Esophagus muscularis mucosa (tissue), 4 donors: ENCODE measurements at regions not wholly inside any gene's neighbourhood (a gene's known extent, or its start where the extent isn't known, plus 50 kb on each side); places are given as distances from the start of the nearest gene placed in this dataset.

Experiments used
- DNase-seq: peaks from one replicate; pipeline ENCODE4 v3.0.0-alpha.2; 2017; ENCODE audit errors: extremely low spot score
- H3K27ac ChIP-seq, 4 donors: fragments of 200-600 bp; sonication (generic); replicated peaks in 1 of 4; 1 replicate in 3 of 4; 2 replicates in 1 of 4; pipeline ENCODE4 v1.5.1; 2016 to 2019; ENCODE audit warnings: mild to moderate bottlenecking in 1 of 4
- H3K27me3 ChIP-seq, 4 donors: fragments of 200-600 bp; sonication (generic); one replicate each; pipeline versions ENCODE4 v1.5.1 to v1.6.0; 2016 to 2019
- H3K36me3 ChIP-seq, 4 donors: fragments of 200-600 bp; sonication (generic); one replicate each; pipeline ENCODE4 v1.5.1; 2016 to 2019
- H3K4me1 ChIP-seq, 4 donors: fragments of 200-600 bp; sonication (generic); one replicate each; pipeline ENCODE4 v1.5.1; 2016 to 2019
- H3K4me3 ChIP-seq, 4 donors: fragments of 200-600 bp; sonication (generic); 1 replicate in 2 of 4; 2 replicates in 2 of 4; pipeline ENCODE4 v1.5.1; 2016 to 2019; ENCODE audit warnings: mild to moderate bottlenecking in 4 of 4, moderate library complexity in 1 of 4
- H3K9me3 ChIP-seq, 4 donors: fragments of 200-600 bp; sonication (generic); 1 replicate in 3 of 4; 2 replicates in 1 of 4; pipeline ENCODE4 v1.5.1; 2016 to 2019
- CTCF ChIP-seq, 3 experiments: fragments of 200-600 bp in 2 of 3; fragments of 450-650 bp in 1 of 3; sonication (generic) in 2 of 3; IDR thresholded peaks; one replicate each; pipeline ENCODE4 v1.5.1; 2017 to 2019; ENCODE audit warnings: antibody characterized with exemption in 3 of 3, mild to moderate bottlenecking in 2 of 3, moderate library complexity in 1 of 3
- EP300 ChIP-seq: sonication (generic); formaldehyde crosslinking; IDR thresholded peaks from one replicate; pipeline ENCODE4 v1.6.1; 2017; ENCODE audit warnings: antibody characterized with exemption
- POLR2A ChIP-seq: fragments of 450-650 bp; IDR thresholded peaks from one replicate; pipeline ENCODE4 v1.6.1; 2017; ENCODE audit warnings: antibody characterized with exemption, moderate library complexity, mild to moderate bottlenecking, low read depth
- POLR2AphosphoS5 ChIP-seq, 2 donors: sonication (generic); formaldehyde crosslinking; IDR thresholded peaks; one replicate each; pipeline ENCODE4 v1.6.1; 2017; ENCODE audit warnings: antibody characterized with exemption in 2 of 2
- WGBS: methylation state at CpG from one replicate; pipeline ENCODE4 v1.1.5; 2018; 5-methylcytosine and 5-hydroxymethylcytosine counted together
- intact Hi-C: fragments of 100-400 bp; cut with DNase I; formaldehyde crosslinking; loops from one replicate; pipeline ENCODE4 v1.15.1; 2023

- 78% methylated on average over 8 of the region's 8 CpGs for WGBS
- Histone ChIP-seq H3K27me3 (peaks cover 0 to 16% (median 0%) of the 10 kb centered on the region in 4 donors), H3K36me3 (no peaks in the 10 kb centered on the region), H3K27ac (no peak overlapping the region), H3K9me3 (peaks cover 0 to 6% (median 0%) of the 10 kb centered on the region in 4 donors), H3K4me3 (no peak overlapping the region), H3K4me1 (no peaks in the 10 kb centered on the region)
- no peak for TF ChIP-seq CTCF (IDR thresholded peaks at IDR 0.05)
- TF ChIP-seq POLR2AphosphoS5 (IDR thresholded peaks at IDR 0.05): no peak
- TF ChIP-seq POLR2A: no peak
- no peak for TF ChIP-seq EP300
- intact Hi-C loops: no loop called here
- DNase-seq: peak; percentile 19
Observed at GRCh38 chr2:780581-780980, 103.4 kb upstream of the TMEM18 start.

GRCh38 chr2:780002-780401 is 102.8 kb upstream of the TMEM18 start:
- no peaks in the 10 kb centered on the region for H3K4me1 ChIP-seq
- H3K9me3 ChIP-seq: peaks cover 0 to 6% (median 0%) of the 10 kb centered on the region in 4 donors
- TF ChIP-seq EP300 (no peak), POLR2AphosphoS5 (IDR thresholded peaks at IDR 0.05) (no peak), CTCF (IDR thresholded peaks at IDR 0.05) (no peak), POLR2A (no peak)
- 74% methylated on average over 9 of the region's 9 CpGs for WGBS
- DNase-seq: peak; percentile 81
- H3K36me3 ChIP-seq: no peaks in the 10 kb centered on the region
- H3K4me3 ChIP-seq: no peak overlapping the region
- peaks cover 0 to 16% (median 0%) of the 10 kb centered on the region in 4 donors for H3K27me3 ChIP-seq
- no peak overlapping the region for H3K27ac ChIP-seq
- intact Hi-C loops: no loop called here

GRCh38 chr2:778731-779350 is 101.6 kb upstream of the TMEM18 start:
- DNase-seq: peak; percentile 60
- TF ChIP-seq POLR2AphosphoS5 (IDR thresholded peaks at IDR 0.05): no peak
- TF ChIP-seq EP300: no peak
- no peak for TF ChIP-seq CTCF (IDR thresholded peaks at IDR 0.05)
- TF ChIP-seq POLR2A: no peak
- Histone ChIP-seq H3K27ac (no peak overlapping the region), H3K27me3 (peaks cover 0 to 16% (median 0%) of the 10 kb centered on the region in 4 donors), H3K9me3 (peaks cover 0 to 6% (median 0%) of the 10 kb centered on the region in 4 donors), H3K4me1 (no peaks in the 10 kb centered on the region), H3K4me3 (no peak overlapping the region), H3K36me3 (no peaks in the 10 kb centered on the region)
- intact Hi-C loops: no loop called here
- WGBS: 76% methylated on average over 17 of the region's 17 CpGs

GRCh38 chr2:777546-777945 is 100.3 kb upstream of the TMEM18 start:
- Histone ChIP-seq H3K9me3 (no peaks in the 10 kb centered on the region), H3K4me3 (no peak overlapping the region), H3K27me3 (peaks cover 0 to 16% (median 0%) of the 10 kb centered on the region in 4 donors), H3K36me3 (no peaks in the 10 kb centered on the region), H3K27ac (no peak overlapping the region), H3K4me1 (no peaks in the 10 kb centered on the region)
- TF ChIP-seq CTCF (IDR thresholded peaks at IDR 0.05) (no peak), POLR2A (no peak), POLR2AphosphoS5 (IDR thresholded peaks at IDR 0.05) (no peak), EP300 (no peak)
- peak; percentile 89 for DNase-seq
- intact Hi-C loops: no loop called here
- no CpG with 5 or more reads among the region's 8 CpGs for WGBS

GRCh38 chr2:777051-777450 is 99.8 kb upstream of the TMEM18 start:
- Histone ChIP-seq H3K27me3 (peaks cover 0 to 16% (median 0%) of the 10 kb centered on the region in 4 donors), H3K4me3 (no peak overlapping the region), H3K36me3 (no peaks in the 10 kb centered on the region), H3K4me1 (no peaks in the 10 kb centered on the region), H3K9me3 (no peaks in the 10 kb centered on the region), H3K27ac (no peak overlapping the region)
- no peak for DNase-seq
- intact Hi-C loops: no loop called here
- 74% methylated on average over 15 of the region's 15 CpGs for WGBS
- no peak for TF ChIP-seq POLR2A
- TF ChIP-seq POLR2AphosphoS5 (IDR thresholded peaks at IDR 0.05): no peak
- TF ChIP-seq CTCF (IDR thresholded peaks at IDR 0.05): no peak
- no peak for TF ChIP-seq EP300
